ACHN (cell line): ENCODE measurements at regions not wholly inside any gene's neighbourhood (a gene's known extent, or its start where the extent isn't known, plus 50 kb on each side); places are given as distances from the start of the nearest gene placed in this dataset.

ENCODE experiments used
- DNase-seq: peaks from one replicate; pipeline ENCODE4 v3.0.0-alpha.2; 2015
- in situ Hi-C: cut with HindIII; loops from 2 replicates; pipeline ENCODE4 v1.10.0; 2017; ENCODE audit warnings: low sequenced_read_pairs, low pct_ligation_motif_present, low pct_unique_long_range_greater_than_20kb

- in situ Hi-C loops, result no loop called here
- DNase-seq, result no peak
Observed at GRCh38 chr6:91879386-91879995, 1292.6 kb upstream of the MAP3K7 start.

- in situ Hi-C loops, result no loop called here
- no peak for DNase-seq
Observed at GRCh38 chr6:91877994-91878393, 1291.1 kb upstream of the MAP3K7 start.

GRCh38 chr6:91874971-91875370 is 1288.1 kb upstream of the MAP3K7 start:
- DNase-seq, result no peak
- in situ Hi-C loops, result no loop called here

- in situ Hi-C loops, result no loop called here
- DNase-seq, result no peak
Observed at GRCh38 chr6:91868539-91869202, 1281.8 kb upstream of the MAP3K7 start.

GRCh38 chr6:91865889-91866288 is 1279.0 kb upstream of the MAP3K7 start:
- in situ Hi-C loops, result no loop called here
- DNase-seq, result no peak

- in situ Hi-C loops, result no loop called here
- DNase-seq, result no peak
Observed at GRCh38 chr6:91864911-91865310, 1278.0 kb upstream of the MAP3K7 start.

- in situ Hi-C loops, result no loop called here
- DNase-seq, result no peak
Observed at GRCh38 chr6:91860541-91861335, 1273.9 kb upstream of the MAP3K7 start.

- in situ Hi-C loops, result no loop called here
- DNase-seq, result no peak
Observed at GRCh38 chr6:91852252-91852651, 1265.4 kb upstream of the MAP3K7 start.

- in situ Hi-C loops, result no loop called here
- DNase-seq, result no peak
Observed at GRCh38 chr6:91834813-91835212, 1247.9 kb upstream of the MAP3K7 start.

- no peak for DNase-seq
Observed at GRCh38 chr6:91827151-91827550, 1240.3 kb upstream of the MAP3K7 start.

GRCh38 chr6:91826128-91826527 is 1239.3 kb upstream of the MAP3K7 start:
- DNase-seq, result no peak
- in situ Hi-C loops, result no loop called here

More at GRCh38 chr6:91827151-91827550, 1240.3 kb upstream of the MAP3K7 start:
- in situ Hi-C loops, result no loop called here

GRCh38 chr6:91824331-91824730 is 1237.5 kb upstream of the MAP3K7 start:
- in situ Hi-C loops, result no loop called here
- no peak for DNase-seq

GRCh38 chr6:91822581-91822980 is 1235.7 kb upstream of the MAP3K7 start:
- no peak for DNase-seq
- in situ Hi-C loops, result no loop called here

GRCh38 chr6:91816335-91816734 is 1229.5 kb upstream of the MAP3K7 start:
- no peak for DNase-seq
- in situ Hi-C loops, result no loop called here

- no peak for DNase-seq
- in situ Hi-C loops, result no loop called here
Observed at GRCh38 chr6:91813641-91814040, 1226.8 kb upstream of the MAP3K7 start.

- DNase-seq, result no peak
- in situ Hi-C loops, result no loop called here
Observed at GRCh38 chr6:91812596-91813274, 1225.9 kb upstream of the MAP3K7 start.

GRCh38 chr6:91804981-91805380 is 1218.1 kb upstream of the MAP3K7 start:
- no peak for DNase-seq
- in situ Hi-C loops, result no loop called here

GRCh38 chr6:91802431-91802830 is 1215.6 kb upstream of the MAP3K7 start:
- in situ Hi-C loops, result no loop called here
- DNase-seq, result no peak

GRCh38 chr6:91796603-91797002 is 1209.7 kb upstream of the MAP3K7 start:
- no peak for DNase-seq
- in situ Hi-C loops, result no loop called here
